Loucy (cell line): ENCODE measurements at regions not wholly inside any gene's neighbourhood (a gene's known extent, or its start where the extent isn't known, plus 50 kb on each side); places are given as distances from the start of the nearest gene placed in this dataset.

Experiments
- H2AFZ ChIP-seq: fragments of 200-600 bp; sonication (generic); 2 replicates; pipeline ENCODE4 v1.6.0; 2016; ENCODE audit warnings: antibody characterized with exemption, mild to moderate bottlenecking, low read length, moderate library complexity
- H3F3A ChIP-seq: fragments of 200-600 bp; 2 replicates; pipeline ENCODE4 v1.6.0; 2016; ENCODE audit warnings: antibody characterized with exemption, low read depth, mild to moderate bottlenecking
- H3K27me3 ChIP-seq: fragments of 200-600 bp; sonication (generic); 2 replicates; pipeline ENCODE4 v1.6.1; 2014; ENCODE audit warnings: low read length, mild to moderate bottlenecking; ENCODE audit not compliant: insufficient read depth, poor library complexity, severe bottlenecking
- H3K36me3 ChIP-seq: fragments of 200-600 bp; sonication (generic); 2 replicates; pipeline ENCODE4 v1.6.1; 2016; ENCODE audit warnings: low read length; ENCODE audit not compliant: insufficient read depth
- H3K4me1 ChIP-seq: fragments of 200-600 bp; sonication (generic); 2 replicates; pipeline ENCODE4 v1.5.1; 2014; ENCODE audit warnings: low read length, mild to moderate bottlenecking; ENCODE audit not compliant: insufficient read depth, poor library complexity, severe bottlenecking
- H3K4me2 ChIP-seq: fragments of 200-600 bp; sonication (generic); 2 replicates; pipeline ENCODE4 v1.6.0; 2014; ENCODE audit warnings: antibody characterized with exemption, low read length, low read depth, mild to moderate bottlenecking; ENCODE audit not compliant: poor library complexity, severe bottlenecking
- H3K4me3 ChIP-seq: fragments of 200-600 bp; sonication (generic); 2 replicates; pipeline ENCODE4 v1.5.1; 2014; ENCODE audit warnings: low read length, mild to moderate bottlenecking, mixed read lengths; ENCODE audit not compliant: poor library complexity, severe bottlenecking
- H3K79me2 ChIP-seq: fragments of 200-600 bp; sonication (generic); 2 replicates; pipeline ENCODE4 v1.6.1; 2014; ENCODE audit warnings: low read length; ENCODE audit not compliant: insufficient read depth
- H3K9ac ChIP-seq: fragments of 200-600 bp; sonication (generic); 2 replicates; pipeline ENCODE4 v1.6.0; 2014; ENCODE audit warnings: mild to moderate bottlenecking, low read depth, low read length, moderate library complexity; ENCODE audit not compliant: poor library complexity, severe bottlenecking
- H3K9me2 ChIP-seq: fragments of 200-600 bp; sonication (generic); replicated peaks from 2 replicates; pipeline ENCODE4 v1.6.1; 2016; ENCODE audit warnings: low read depth, low read length, mixed read lengths
- H3K9me3 ChIP-seq: fragments of 200-600 bp; sonication (generic); 2 replicates; pipeline ENCODE4 v1.6.1; 2014; ENCODE audit warnings: mild to moderate bottlenecking, antibody characterized with exemption, low read length, low read depth; ENCODE audit not compliant: insufficient read depth
- H4K20me1 ChIP-seq: fragments of 200-600 bp; sonication (generic); 2 replicates; pipeline ENCODE4 v1.6.0; 2014; ENCODE audit warnings: antibody characterized with exemption, low read length, mild to moderate bottlenecking; ENCODE audit not compliant: insufficient read depth, poor library complexity, severe bottlenecking
- EZH2phosphoT487 ChIP-seq: fragments of 200-600 bp; IDR thresholded peaks from 2 replicates; pipeline ENCODE4 v1.6.1; 2018; ENCODE audit warnings: antibody characterized with exemption, mild to moderate bottlenecking, moderate library complexity, borderline replicate concordance
- TF ChIP-seq, protein P1 (sequence below): fragments of 200-600 bp; sonication (generic); conservative IDR thresholded peaks from 2 replicates; pipeline ENCODE4 v1.5.1; 2014; ENCODE audit warnings: mild to moderate bottlenecking, antibody characterized with exemption, low read length

DNA sequence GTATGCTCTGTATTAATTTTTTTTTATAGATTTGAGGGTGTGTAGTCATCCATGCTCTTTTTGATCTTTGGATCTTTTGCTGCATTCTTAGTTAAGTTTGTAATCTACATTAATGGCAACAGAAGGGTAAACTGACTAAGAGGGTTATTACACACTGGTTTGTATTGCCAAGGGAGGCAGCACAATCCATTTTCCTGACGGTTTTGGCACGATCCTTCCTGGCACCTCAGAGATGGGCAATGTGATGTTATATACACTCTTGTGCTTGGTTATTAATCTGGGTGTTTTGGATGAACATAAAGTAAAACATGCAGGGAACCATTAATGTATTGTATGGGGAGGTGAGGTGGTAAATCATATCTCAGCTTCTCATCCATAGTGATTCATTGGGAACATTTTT is 98.8 kb upstream of the SLC38A2 start:
- Histone ChIP-seq H3K79me2 (peaks cover 25% of the 10 kb centered on the region), H2AFZ (no peak overlapping the region), H3K9me3 (no peaks in the 10 kb centered on the region), H3K4me3 (peak overlapping the region; percentile 71), H3K4me2 (peak overlapping the region; percentile 77), H4K20me1 (no peaks in the 10 kb centered on the region), H3K27me3 (no peaks in the 10 kb centered on the region), H3K36me3 (no peaks in the 10 kb centered on the region), H3K4me1 (peaks cover 43% of the 10 kb centered on the region), H3K9me2 (no peaks in the 10 kb centered on the region), H3K9ac (peak overlapping the region; percentile 52), H3F3A (peaks cover 7% of the 10 kb centered on the region; the same call in 1 of the 2 replicates)
- TF ChIP-seq EZH2phosphoT487, result no peak
- TF ChIP-seq, protein P1, sequence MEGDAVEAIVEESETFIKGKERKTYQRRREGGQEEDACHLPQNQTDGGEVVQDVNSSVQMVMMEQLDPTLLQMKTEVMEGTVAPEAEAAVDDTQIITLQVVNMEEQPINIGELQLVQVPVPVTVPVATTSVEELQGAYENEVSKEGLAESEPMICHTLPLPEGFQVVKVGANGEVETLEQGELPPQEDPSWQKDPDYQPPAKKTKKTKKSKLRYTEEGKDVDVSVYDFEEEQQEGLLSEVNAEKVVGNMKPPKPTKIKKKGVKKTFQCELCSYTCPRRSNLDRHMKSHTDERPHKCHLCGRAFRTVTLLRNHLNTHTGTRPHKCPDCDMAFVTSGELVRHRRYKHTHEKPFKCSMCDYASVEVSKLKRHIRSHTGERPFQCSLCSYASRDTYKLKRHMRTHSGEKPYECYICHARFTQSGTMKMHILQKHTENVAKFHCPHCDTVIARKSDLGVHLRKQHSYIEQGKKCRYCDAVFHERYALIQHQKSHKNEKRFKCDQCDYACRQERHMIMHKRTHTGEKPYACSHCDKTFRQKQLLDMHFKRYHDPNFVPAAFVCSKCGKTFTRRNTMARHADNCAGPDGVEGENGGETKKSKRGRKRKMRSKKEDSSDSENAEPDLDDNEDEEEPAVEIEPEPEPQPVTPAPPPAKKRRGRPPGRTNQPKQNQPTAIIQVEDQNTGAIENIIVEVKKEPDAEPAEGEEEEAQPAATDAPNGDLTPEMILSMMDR, result no peak

DNA sequence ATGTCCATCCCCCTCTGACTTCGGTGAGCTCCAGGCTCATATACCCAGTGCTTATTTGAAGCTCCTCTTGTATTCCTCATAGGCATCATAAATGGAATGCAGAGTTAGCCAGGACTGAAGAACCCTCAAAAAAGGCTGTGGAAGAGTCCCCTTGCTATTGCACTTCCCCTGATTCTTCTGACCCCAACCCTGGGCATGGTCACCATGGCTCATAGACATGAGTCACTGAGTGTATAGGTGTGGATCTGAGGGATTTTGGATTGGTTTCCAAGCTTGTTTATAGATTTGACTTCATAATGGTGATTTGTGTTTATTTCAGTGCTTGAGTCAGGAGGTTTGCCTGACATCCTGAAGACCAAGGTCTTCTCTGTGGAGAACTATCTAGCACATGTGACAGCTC is 98.4 kb upstream of the SLC38A2 start:
- Histone ChIP-seq H3K27me3 (no peaks in the 10 kb centered on the region), H3K36me3 (no peaks in the 10 kb centered on the region), H3K9me3 (no peaks in the 10 kb centered on the region), H3F3A (peaks cover 7% of the 10 kb centered on the region; the same call in 1 of the 2 replicates), H3K4me1 (peaks cover 43% of the 10 kb centered on the region), H4K20me1 (no peaks in the 10 kb centered on the region), H3K4me3 (peak overlapping the region; percentile 71), H3K79me2 (peaks cover 25% of the 10 kb centered on the region), H3K9me2 (no peaks in the 10 kb centered on the region), H3K4me2 (peak overlapping the region; percentile 77), H2AFZ (no peak overlapping the region), H3K9ac (peak overlapping the region; percentile 52)
- TF ChIP-seq, protein P1, result no peak
- TF ChIP-seq EZH2phosphoT487, result no peak

DNA sequence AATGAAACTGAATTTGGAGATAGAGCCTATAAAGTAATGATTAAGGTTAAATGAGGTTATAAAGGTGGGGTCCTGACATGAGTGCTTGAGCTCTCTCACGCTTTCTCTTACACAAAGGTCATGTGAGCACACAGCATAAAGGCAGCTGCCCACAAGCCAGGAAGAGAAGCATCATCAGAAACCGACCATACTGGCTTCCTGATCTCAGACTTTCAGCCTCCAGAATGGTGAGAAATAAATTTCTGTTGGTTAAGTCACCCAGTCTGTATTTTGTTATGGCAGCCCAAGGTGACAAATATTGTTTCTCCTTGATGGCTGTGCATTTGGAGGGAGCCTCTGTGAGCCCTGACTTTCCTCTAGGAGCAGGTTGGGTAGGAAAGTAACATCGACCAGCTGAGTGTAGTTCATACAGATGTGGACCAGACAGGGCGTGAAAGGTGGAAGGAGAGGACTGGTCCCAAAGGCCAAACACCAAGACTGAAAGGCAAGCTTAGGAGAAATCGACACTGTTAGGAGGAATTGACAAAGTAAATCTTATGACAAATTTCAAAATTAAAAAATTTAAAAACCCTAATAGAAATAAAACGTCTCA is 97.6 kb upstream of the SLC38A2 start:
- H3F3A ChIP-seq, result peaks cover 7% of the 10 kb centered on the region; the same call in 1 of the 2 replicates
- peak overlapping the region; percentile 84 for H2AFZ ChIP-seq
- peak overlapping the region; percentile 71 for H3K4me3 ChIP-seq
- H3K9ac ChIP-seq, result peak overlapping the region; percentile 52
- peaks cover 43% of the 10 kb centered on the region for H3K4me1 ChIP-seq
- H4K20me1 ChIP-seq, result no peaks in the 10 kb centered on the region
- H3K79me2 ChIP-seq, result peaks cover 23% of the 10 kb centered on the region
- TF ChIP-seq, protein P1, result no peak
- TF ChIP-seq EZH2phosphoT487, result no peak
- peak overlapping the region; percentile 77 for H3K4me2 ChIP-seq
- H3K9me2 ChIP-seq, result no peaks in the 10 kb centered on the region
- H3K36me3 ChIP-seq, result no peaks in the 10 kb centered on the region
- no peaks in the 10 kb centered on the region for H3K27me3 ChIP-seq
- H3K9me3 ChIP-seq, result no peaks in the 10 kb centered on the region
